ENCODE measurements at regions not wholly inside any gene's neighbourhood (a gene's known extent, or its start where the extent isn't known, plus 50 kb on each side); places are given as distances from the start of the nearest gene placed in this dataset.

GRCh38 chr12:30044206-30044605 is 260.5 kb upstream of the TMTC1 start:
- no peak for DNase-seq (ENCODE audit: low read depth in 2 of 3, low spot score in 2 of 3)

- DNase-seq (ENCODE audit: low read depth in 2 of 3, low spot score in 2 of 3): no peak
Measured at GRCh38 chr12:30043151-30043847, 259.6 kb upstream of the TMTC1 start.

GRCh38 chr12:30041096-30041495 is 257.4 kb upstream of the TMTC1 start:
- no peak for DNase-seq (ENCODE audit: low read depth in 2 of 3, low spot score in 2 of 3)

GRCh38 chr12:30030693-30031374 is 247.1 kb upstream of the TMTC1 start:
- DNase-seq (ENCODE audit: low read depth in 2 of 3, low spot score in 2 of 3): no peak

- DNase-seq (ENCODE audit: low read depth in 2 of 3, low spot score in 2 of 3): no peak
Measured at GRCh38 chr12:30026621-30027234, 243.0 kb upstream of the TMTC1 start.

GRCh38 chr12:30025317-30025716 is 241.6 kb upstream of the TMTC1 start:
- no peak for DNase-seq (ENCODE audit: low read depth in 2 of 3, low spot score in 2 of 3)

GRCh38 chr12:30023186-30023585 is 239.4 kb upstream of the TMTC1 start:
- DNase-seq (ENCODE audit: low read depth in 2 of 3, low spot score in 2 of 3): no peak

GRCh38 chr12:30021051-30021833 is 237.5 kb upstream of the TMTC1 start:
- DNase-seq (ENCODE audit: low read depth in 2 of 3, low spot score in 2 of 3): no peak

- DNase-seq (ENCODE audit: low read depth in 2 of 3, low spot score in 2 of 3): no peak
Measured at GRCh38 chr12:30019366-30020140, 235.8 kb upstream of the TMTC1 start.

- DNase-seq (ENCODE audit: low read depth in 2 of 3, low spot score in 2 of 3): no peak
Measured at GRCh38 chr12:30016540-30017055, 232.9 kb upstream of the TMTC1 start.

GRCh38 chr12:30015631-30016337 is 232.0 kb upstream of the TMTC1 start:
- DNase-seq (ENCODE audit: low read depth in 2 of 3, low spot score in 2 of 3): no peak

GRCh38 chr12:30014991-30015390 is 231.2 kb upstream of the TMTC1 start:
- DNase-seq (ENCODE audit: low read depth in 2 of 3, low spot score in 2 of 3): no peak

- DNase-seq (ENCODE audit: low read depth in 2 of 3, low spot score in 2 of 3): no peak
Measured at GRCh38 chr12:30012816-30013450, 229.2 kb upstream of the TMTC1 start.

- DNase-seq (ENCODE audit: low read depth in 2 of 3, low spot score in 2 of 3): no peak
Measured at GRCh38 chr12:30010071-30011052, 226.6 kb upstream of the TMTC1 start.

- no peak for DNase-seq (ENCODE audit: low read depth in 2 of 3, low spot score in 2 of 3)
Measured at GRCh38 chr12:30006021-30006420, 222.3 kb upstream of the TMTC1 start.

GRCh38 chr12:30003321-30003720 is 219.6 kb upstream of the TMTC1 start:
- no peak for DNase-seq (ENCODE audit: low read depth in 2 of 3, low spot score in 2 of 3)

- no peak for DNase-seq (ENCODE audit: low read depth in 2 of 3, low spot score in 2 of 3)
Measured at GRCh38 chr12:30002677-30003076, 218.9 kb upstream of the TMTC1 start.

- no peak for DNase-seq (ENCODE audit: low read depth in 2 of 3, low spot score in 2 of 3)
Measured at GRCh38 chr12:30000401-30000800, 216.7 kb upstream of the TMTC1 start.
